ENCODE measurements at regions not wholly inside any gene's neighbourhood (a gene's known extent, or its start where the extent isn't known, plus 50 kb on each side); places are given as distances from the start of the nearest gene placed in this dataset.

DNA sequence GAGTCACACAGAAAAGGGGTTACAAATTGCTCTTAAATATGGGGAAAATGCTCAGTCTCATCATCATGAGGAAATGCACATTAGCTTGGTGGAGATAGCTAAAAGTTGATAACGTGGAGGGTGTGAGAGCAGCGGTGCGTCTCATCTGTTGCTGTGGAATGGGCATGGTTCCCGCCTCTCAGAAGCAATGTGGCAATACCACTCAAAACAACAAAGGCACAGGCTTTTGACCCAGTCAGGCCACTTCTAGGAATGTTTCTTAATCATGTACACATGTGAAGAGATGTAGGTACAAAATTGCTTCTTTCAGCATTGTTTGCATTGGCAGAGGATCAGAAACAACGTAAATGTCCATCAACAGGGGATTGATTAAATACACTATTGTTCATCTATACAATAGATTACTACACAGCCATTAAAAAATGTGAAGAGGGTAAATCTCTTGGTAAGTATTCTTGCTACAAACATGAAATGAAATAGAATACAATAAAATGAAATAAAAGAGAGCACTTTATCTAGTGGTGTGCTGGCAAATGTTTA is 212.6 kb upstream of the MSX2 start:
- no peak for TF ChIP-seq POLR2A (IDR thresholded peaks at IDR 0.05; ENCODE audit: low read depth, low read length)
- no peak for TF ChIP-seq POLR2AphosphoS5 (IDR thresholded peaks at IDR 0.05; ENCODE audit: low read depth, low read length)

All from GM12892 (cell line).